Uterus (tissue), 3 donors: ENCODE measurements at regions not wholly inside any gene's neighbourhood (a gene's known extent, or its start where the extent isn't known, plus 50 kb on each side); places are given as distances from the start of the nearest gene placed in this dataset.
"Not testable (repeated sequence)": the region's sequence is repeated elsewhere in the genome, so short reads cannot be mapped to it uniquely, and the experiment has no call there.

Source experiments
- DNase-seq, 2 donors: peaks; one replicate each; pipeline ENCODE4 v3.0.0-alpha.2; 2019 to 2020
- H3K27ac ChIP-seq, 2 donors: fragments of 200-600 bp; sonication (generic); 1 replicate in 1 of 2; 2 replicates in 1 of 2; pipeline ENCODE4 v1.5.1; 2016 to 2018
- H3K27me3 ChIP-seq, 2 donors: fragments of 200-600 bp; sonication (generic); one replicate each; pipeline ENCODE4 v1.5.1; 2018 to 2019; ENCODE audit warnings: control low read depth in 1 of 2
- H3K36me3 ChIP-seq, 2 donors: fragments of 200-600 bp; sonication (generic); one replicate each; pipeline ENCODE4 v1.5.1; 2019; ENCODE audit warnings: control low read depth in 1 of 2
- H3K4me1 ChIP-seq, 2 donors: fragments of 200-600 bp; sonication (generic); one replicate each; pipeline ENCODE4 v1.5.1; 2018 to 2019; ENCODE audit warnings: control low read depth in 1 of 2
- H3K4me3 ChIP-seq, 2 donors: fragments of 200-600 bp; sonication (generic); 1 replicate in 1 of 2; 2 replicates in 1 of 2; pipeline ENCODE4 v1.5.1; 2018 to 2019; ENCODE audit warnings: mild to moderate bottlenecking in 1 of 2
- H3K9me3 ChIP-seq, 2 donors: fragments of 200-600 bp; sonication (generic); one replicate each; pipeline ENCODE4 v1.5.1; 2019; ENCODE audit warnings: control low read depth in 1 of 2
- POLR2A ChIP-seq, 2 donors: fragments of 450-650 bp; IDR thresholded peaks; one replicate each; pipeline ENCODE4 v1.6.1; 2016; ENCODE audit warnings: antibody characterized with exemption in 2 of 2, mild to moderate bottlenecking in 1 of 2, moderate library complexity in 1 of 2
- intact Hi-C: fragments of 100-400 bp; cut with DNase I; formaldehyde crosslinking; loops from one replicate; pipeline ENCODE4 v1.15.1; 2023; ENCODE audit warnings: low total_unique reads
- TF ChIP-seq, protein P1 (sequence below), 4 experiments: fragments of 200-600 bp in 2 of 4; fragments of 450-650 bp in 2 of 4; sonication (generic) in 2 of 4; IDR thresholded peaks; one replicate each; pipeline ENCODE4 v1.5.1; 2016 to 2019; ENCODE audit warnings: antibody characterized with exemption in 4 of 4, mild to moderate bottlenecking in 2 of 4, moderate library complexity in 1 of 4
- donor health status: DM: yes; HTN: yes; CAD: no.

DNA sequence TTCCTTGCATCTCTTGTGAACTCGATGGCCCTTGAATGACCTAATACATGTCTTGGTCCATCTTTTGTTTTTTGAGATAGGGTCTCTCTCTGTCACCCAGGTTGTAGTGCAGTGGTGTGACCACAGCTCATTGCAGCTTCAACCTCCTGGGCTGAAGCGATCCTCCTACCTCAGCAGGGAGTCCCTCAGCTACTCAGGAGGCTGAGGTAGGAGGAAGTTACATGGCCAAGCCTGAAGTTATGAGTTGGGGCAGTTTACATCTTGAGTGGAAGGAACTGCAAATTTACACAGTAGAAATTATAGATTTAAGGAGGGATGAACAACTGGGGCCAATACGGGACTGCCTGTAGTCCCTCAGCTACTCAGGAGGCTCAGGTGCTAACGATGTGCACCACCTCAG, 97.2 kb upstream of the METTL14 start:
- Histone ChIP-seq H3K36me3 (no peaks in the 10 kb centered on the region), H3K4me1 (no peaks in the 10 kb centered on the region), H3K4me3 (no peak overlapping the region), H3K27me3 (no peaks in the 10 kb centered on the region), H3K9me3 (no peaks in the 10 kb centered on the region), H3K27ac (no peak overlapping the region)
- TF ChIP-seq, protein P1, sequence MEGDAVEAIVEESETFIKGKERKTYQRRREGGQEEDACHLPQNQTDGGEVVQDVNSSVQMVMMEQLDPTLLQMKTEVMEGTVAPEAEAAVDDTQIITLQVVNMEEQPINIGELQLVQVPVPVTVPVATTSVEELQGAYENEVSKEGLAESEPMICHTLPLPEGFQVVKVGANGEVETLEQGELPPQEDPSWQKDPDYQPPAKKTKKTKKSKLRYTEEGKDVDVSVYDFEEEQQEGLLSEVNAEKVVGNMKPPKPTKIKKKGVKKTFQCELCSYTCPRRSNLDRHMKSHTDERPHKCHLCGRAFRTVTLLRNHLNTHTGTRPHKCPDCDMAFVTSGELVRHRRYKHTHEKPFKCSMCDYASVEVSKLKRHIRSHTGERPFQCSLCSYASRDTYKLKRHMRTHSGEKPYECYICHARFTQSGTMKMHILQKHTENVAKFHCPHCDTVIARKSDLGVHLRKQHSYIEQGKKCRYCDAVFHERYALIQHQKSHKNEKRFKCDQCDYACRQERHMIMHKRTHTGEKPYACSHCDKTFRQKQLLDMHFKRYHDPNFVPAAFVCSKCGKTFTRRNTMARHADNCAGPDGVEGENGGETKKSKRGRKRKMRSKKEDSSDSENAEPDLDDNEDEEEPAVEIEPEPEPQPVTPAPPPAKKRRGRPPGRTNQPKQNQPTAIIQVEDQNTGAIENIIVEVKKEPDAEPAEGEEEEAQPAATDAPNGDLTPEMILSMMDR (IDR thresholded peaks at IDR 0.05), result no peak
- TF ChIP-seq POLR2A (IDR thresholded peaks at IDR 0.05), result no peak
- intact Hi-C loops, result no loop called here
- DNase-seq, result no peak

DNA sequence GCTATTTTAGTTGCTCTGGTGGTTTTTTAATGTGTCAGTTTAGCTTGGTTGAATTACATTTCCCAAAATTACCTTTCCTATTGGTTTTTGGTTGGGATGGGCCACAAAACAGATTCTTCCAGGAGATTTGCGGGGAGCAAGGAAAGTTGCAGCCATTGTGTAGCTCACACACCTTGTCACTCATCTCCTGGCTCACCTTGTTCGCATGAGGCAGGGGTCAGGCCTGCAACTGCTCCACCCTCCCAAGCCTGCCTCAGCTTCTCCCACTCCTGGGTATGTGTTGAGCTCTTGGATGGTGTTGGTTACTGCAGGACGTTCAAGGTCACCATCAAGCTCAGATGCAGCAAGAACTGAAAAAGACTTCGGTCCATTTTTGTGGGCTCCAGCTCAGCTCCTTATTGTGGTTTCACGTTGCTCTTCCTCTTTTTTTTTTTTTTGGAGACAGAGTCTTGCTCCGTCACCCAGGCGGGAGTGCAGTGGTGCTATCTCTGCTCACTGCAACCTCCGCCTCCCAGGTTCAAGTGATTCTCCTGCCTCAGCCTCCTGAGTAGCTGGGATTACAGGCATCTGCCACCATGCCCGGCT, 95.6 kb upstream of the METTL14 start:
- no peaks in the 10 kb centered on the region for H3K27me3 ChIP-seq
- intact Hi-C loops, result no loop called here
- H3K27ac ChIP-seq, result no peak overlapping the region
- H3K9me3 ChIP-seq, result no peaks in the 10 kb centered on the region
- H3K4me1 ChIP-seq, result no peaks in the 10 kb centered on the region
- no peak overlapping the region for H3K4me3 ChIP-seq
- TF ChIP-seq, protein P1 (IDR thresholded peaks at IDR 0.05), result no peak
- TF ChIP-seq POLR2A (IDR thresholded peaks at IDR 0.05), result no peak
- DNase-seq, result no peak
- no peaks in the 10 kb centered on the region for H3K36me3 ChIP-seq

DNA sequence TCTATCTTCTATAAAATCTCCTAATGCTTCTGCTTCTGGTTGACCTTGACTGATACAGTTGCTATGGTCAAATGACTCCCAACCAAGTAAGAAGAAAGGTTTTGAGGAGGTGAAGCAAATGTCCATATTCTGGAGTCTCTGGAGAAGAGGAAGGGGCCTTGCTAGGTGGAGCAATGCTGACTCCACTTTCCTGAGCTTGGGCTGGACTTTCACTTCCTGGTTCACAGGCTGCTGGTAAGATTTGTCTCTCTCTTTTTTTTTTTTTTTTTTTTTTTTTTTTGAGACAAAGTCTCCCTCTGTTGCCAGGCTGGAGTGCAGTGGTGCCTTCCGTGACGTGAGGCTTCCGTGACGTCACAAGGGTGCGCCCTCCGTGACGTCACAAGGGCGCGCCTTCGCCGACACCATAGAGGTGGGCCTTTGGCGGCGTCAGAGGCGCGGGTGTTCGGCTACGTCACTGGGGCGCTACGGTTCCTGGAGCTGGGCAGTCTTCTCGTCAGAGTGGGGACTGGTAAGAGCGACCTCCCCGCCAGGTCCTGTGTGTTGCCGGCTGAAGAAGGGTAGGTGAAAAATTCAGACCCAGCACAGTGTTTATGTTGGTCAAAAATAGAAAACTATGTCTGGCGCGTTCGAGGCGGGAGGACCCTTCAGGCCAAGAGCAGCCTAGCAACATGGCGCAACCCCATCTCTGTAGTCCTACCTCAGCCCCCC, 93.7 kb upstream of the METTL14 start:
- Histone ChIP-seq H3K4me3 (peak overlapping the region; percentile 51 to 62), H3K27ac (peak overlapping the region; percentile 88 to 90)
- H3K4me1 ChIP-seq, H3K27me3 ChIP-seq, H3K9me3 ChIP-seq, intact Hi-C loops, H3K36me3 ChIP-seq: not testable (repeated sequence)
- TF ChIP-seq POLR2A (IDR thresholded peaks at IDR 0.05), result peak; percentile 14 to 70
- TF ChIP-seq, protein P1 (IDR thresholded peaks at IDR 0.05), result peak in 1 of 4 experiments; percentile 2
- peak; percentile 86 to 95 for DNase-seq

DNA sequence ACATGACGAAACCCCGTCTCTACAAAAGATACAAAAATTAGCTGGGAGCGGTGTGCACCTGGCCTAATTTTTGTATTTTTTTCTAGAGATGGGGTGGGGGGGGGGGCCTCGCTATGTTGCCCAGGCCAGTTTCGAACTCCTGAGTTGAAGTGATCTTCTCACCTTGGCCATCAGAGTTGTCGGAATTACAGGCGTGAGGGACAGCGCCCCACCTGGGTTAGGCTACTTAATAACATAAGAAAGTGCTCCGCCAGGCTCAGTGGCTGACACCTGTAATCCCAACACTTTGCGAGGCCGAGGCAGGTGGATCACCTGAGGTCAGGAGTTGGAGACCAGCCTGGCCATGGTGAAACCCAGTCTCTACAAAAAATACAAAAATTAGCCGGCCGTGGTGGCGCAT, 92.9 kb upstream of the METTL14 start:
- H3K27me3 ChIP-seq, H3K36me3 ChIP-seq, H3K4me1 ChIP-seq, intact Hi-C loops, H3K9me3 ChIP-seq, DNase-seq: not testable (repeated sequence)
- Histone ChIP-seq H3K27ac (peak overlapping the region; percentile 88 to 90), H3K4me3 (peak overlapping the region; percentile 51 to 62)

DNA sequence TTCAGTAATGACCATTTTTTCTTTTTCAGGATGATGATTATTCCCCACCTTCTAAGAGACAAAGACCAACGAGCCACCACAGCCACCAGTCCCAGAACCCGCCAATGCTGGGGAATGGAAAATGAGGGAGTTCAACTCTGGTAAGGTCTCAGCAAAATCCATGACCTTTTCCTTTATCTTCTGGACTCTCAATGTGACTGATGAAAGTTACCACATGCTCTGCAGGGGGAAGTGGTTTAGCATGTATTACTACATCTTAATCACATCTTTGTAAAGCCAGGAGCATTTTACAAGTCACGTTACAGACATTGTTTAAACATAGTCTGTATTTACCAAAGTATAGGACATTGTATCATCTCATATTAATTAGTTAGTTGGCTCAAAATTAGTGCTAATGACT, 89.3 kb upstream of the METTL14 start:
- H3K9me3 ChIP-seq, DNase-seq, H3K36me3 ChIP-seq, H3K27me3 ChIP-seq, H3K27ac ChIP-seq, H3K4me3 ChIP-seq, H3K4me1 ChIP-seq, intact Hi-C loops: not testable (repeated sequence)

DNA sequence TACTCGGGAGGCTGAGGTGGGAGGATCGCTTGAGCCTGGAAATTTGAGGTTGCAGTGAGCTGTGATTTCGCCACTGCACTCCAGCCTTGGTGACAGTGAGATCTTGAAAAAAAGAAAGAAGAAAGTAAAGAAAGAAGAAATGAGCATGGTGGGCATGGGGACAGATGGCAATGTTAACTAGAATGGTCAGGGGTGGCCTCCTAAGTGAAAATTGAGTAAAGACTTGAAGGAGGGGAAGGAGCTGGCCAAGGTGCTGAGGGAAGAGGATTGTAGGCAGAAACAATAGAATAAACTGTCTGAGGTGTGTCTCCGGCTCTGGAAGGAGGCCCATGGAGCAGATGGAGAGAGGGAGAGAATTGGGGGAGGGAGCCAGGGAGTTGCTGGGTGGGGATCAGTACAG, 60.1 kb upstream of the METTL14 start:
- H3K27me3 ChIP-seq, intact Hi-C loops, H3K36me3 ChIP-seq, DNase-seq, H3K4me1 ChIP-seq, H3K4me3 ChIP-seq, H3K9me3 ChIP-seq, H3K27ac ChIP-seq: not testable (repeated sequence)

DNA sequence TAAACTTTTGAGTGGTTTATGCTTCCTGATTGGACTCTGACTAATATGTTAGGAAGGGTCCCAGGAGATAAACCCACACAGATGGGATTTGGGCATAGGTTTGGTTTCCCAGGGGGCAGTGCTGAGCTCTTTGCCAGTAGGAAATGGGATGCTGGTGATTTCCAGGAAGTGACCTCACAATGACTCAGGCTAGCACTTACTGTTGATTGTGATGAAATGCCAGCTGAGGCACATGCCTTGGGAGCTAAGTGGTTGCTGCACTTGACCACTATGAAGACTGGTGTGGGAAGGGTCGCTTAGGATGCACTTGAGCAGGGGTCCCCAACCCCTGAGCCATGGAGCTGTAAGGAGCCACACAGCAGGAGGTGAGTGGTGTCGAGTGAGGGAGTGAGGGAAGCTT, 55.5 kb upstream of the METTL14 start:
- H3K27me3 ChIP-seq, DNase-seq, intact Hi-C loops, H3K27ac ChIP-seq, H3K4me1 ChIP-seq, H3K36me3 ChIP-seq, H3K9me3 ChIP-seq, H3K4me3 ChIP-seq: not testable (repeated sequence)

DNA sequence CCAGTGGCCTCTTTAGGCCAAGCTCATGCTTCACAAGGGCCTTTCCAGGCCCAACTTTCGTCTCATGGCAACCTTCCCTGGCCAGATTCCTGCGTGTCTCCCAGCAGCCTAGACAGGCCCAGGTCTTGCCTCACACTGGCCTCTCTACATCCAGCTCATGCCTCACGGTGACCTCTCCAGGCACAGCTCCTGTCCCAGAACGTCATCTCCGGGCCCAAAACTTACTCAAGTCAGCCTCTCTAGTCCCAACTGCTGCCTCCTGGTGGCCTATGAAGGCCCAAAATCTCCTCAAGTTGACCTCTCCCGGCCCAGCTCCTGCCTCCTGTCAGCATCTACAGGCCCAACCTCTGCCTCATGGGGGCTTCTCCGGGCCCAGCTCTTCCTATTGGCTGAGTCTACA, 54.3 kb upstream of the METTL14 start:
- DNase-seq, H3K4me1 ChIP-seq, H3K27ac ChIP-seq, intact Hi-C loops, H3K4me3 ChIP-seq, H3K36me3 ChIP-seq, H3K27me3 ChIP-seq, H3K9me3 ChIP-seq: not testable (repeated sequence)

DNA sequence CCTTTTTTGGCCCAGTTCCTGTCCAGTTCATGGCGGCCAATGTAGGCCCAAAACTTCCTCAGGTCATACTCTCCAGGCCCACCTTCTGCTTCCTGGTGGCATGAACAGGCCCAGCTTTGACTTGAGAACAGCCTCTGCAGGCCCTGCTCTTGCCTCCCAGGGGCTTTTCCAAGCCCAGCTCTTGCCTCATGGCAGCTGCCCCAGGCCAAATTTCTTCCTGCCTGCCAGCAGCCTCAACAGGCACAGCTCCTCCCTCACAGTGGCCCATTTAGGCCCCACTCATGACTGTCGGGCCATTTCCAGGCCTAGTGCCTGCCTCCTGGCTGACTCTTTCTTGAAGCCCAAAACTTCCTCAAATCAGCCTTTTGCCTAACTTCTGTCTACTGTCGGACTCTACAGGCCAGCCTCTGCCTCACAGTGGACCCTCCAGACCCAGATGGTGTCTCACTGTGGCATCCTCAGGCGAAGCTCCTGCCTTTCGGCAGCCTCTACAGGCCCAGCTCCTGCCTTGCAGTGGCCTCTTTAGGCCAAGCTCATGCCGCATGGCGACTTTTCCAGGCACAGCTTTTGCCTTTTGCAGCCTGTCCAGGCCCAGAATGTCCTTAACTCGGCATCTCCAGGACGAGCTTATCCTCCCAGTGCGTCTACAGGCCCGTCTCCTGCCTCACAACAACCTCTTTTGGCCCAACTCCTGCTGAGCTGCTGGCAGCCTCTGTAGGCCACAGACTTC, 53.7 kb upstream of the METTL14 start:
- H3K36me3 ChIP-seq, intact Hi-C loops, H3K4me3 ChIP-seq, H3K4me1 ChIP-seq, H3K9me3 ChIP-seq, DNase-seq, H3K27me3 ChIP-seq, H3K27ac ChIP-seq: not testable (repeated sequence)

DNA sequence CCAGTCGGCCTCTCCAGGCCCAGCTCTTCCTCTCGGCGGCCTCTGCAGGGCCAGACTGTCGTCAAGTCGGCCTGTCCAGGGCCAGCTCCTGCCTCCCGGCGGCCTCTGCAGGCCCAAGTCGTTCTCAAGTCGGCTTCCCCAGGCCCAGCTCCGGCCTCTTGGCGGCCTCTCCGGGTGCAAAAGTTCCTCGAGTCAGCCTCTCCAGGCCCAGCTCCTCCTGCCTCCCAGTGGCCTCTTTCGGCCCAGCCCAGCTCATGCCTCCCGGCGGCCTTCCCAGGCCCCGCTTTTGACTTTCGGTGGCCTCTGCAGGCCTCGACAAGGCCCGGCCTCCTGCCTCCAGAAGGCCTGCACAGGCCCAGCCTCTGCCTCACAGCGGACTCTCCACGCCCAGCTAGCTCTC, 51.7 kb upstream of the METTL14 start:
- H3K27ac ChIP-seq, intact Hi-C loops, H3K4me1 ChIP-seq, DNase-seq, H3K9me3 ChIP-seq, H3K4me3 ChIP-seq, H3K27me3 ChIP-seq, H3K36me3 ChIP-seq: not testable (repeated sequence)
